ENCODE measurements at regions not wholly inside any gene's neighbourhood (a gene's known extent, or its start where the extent isn't known, plus 50 kb on each side); places are given as distances from the start of the nearest gene placed in this dataset.

DNA sequence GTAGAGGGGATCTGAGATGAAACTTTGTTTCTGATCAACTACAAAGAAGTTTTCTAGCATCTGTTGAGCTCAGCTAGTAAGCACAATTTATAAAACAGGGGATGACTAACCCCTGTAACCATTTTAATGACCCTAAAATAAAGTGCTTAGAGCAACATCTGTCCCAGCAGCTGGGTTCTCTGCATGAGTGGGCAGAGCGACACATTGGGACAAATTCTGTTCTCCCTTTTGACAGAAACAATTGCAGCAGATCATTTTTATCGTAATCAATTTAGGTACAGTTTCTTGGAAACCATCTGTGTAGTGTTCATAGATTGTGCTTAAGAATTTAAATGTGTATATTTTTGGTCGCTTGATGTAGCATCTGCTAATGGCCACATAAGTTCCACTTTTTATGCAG lies 678.0 kb downstream of the RNF144A start:
- DNase-seq (ENCODE audit: low read depth in 3 of 3), result no peak

- no peak for DNase-seq (ENCODE audit: low read depth in 3 of 3)
These were observed 681.2 kb downstream of the RNF144A start for GRCh38 chr2:7598402-7598801.

GRCh38 chr2:7599462-7600258 lies 682.4 kb downstream of the RNF144A start:
- DNase-seq (ENCODE audit: low read depth in 3 of 3), result no peak

DNA sequence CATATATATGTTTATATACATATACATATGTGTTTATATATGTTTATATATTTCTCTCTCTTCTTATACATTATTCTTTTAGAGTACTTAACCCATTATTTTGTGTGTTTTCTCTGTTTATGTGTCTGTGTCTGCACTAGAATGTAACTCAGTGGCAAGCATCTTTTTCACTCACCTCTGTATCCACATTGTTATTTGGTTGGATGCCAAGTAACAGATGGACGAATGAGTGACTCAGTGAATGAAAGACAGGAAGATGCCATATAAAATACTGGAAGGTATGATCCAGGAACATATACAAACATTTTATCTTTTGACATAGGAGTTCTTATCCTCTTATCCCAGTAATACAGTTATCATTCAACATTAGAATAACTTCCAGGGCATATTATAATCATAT lies 684.8 kb downstream of the RNF144A start:
- DNase-seq (ENCODE audit: low read depth in 3 of 3), result no peak

DNA sequence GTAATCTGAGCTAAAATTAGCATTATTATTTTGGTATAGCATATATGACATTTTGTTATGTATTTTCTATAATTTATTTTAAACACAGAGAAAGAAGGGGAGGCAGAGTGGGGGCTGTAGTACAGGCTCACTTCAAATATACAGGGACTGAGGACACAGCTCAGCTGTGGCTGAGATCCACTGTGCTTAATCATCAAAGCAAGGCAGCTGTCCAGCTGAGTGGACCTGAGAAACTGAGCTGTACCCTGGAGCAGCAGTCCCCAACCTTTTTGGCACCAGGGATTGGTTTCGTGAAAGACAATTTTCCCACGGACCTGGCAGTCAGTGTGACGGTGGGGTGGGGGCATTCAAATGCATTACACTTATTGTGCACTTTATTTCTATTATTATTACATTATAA lies 687.2 kb downstream of the RNF144A start:
- DNase-seq (ENCODE audit: low read depth in 3 of 3), result no peak

DNA sequence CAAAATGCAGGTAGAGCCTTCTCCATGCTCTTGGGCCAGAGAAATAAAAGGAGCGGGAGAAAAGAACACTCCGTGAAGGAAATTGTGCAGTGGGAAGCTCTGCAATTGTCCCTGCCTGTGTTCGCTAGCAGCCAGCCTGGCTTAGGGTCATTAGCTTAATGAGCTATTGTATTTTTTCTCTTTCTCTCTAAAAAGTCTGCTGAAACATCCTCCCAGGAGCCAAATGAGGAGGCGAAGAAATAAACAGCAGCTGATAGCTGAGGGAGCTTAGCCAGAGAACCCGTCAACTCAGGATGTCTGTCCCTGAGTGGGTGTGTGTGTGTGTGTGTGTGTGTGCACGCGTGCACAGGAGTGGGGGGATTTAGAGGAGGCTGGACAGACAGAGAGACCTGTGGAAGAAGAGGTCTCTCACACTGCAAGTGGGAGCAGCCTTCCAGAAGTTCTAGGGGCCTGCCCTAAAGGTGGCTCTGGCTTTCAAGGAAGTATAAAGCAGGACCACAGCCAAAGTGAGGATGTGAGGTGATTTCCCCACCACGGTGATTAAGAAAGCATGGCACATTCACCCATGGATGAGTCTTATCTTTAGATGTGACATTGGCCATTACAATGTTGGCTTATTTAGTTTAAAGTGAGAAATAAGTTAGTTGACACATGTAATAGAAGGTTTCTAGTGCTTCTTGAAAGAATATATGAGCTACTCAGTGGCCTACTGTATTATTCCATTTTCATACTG lies 690.4 kb downstream of the RNF144A start:
- DNase-seq (ENCODE audit: low read depth in 3 of 3), result no peak

DNA sequence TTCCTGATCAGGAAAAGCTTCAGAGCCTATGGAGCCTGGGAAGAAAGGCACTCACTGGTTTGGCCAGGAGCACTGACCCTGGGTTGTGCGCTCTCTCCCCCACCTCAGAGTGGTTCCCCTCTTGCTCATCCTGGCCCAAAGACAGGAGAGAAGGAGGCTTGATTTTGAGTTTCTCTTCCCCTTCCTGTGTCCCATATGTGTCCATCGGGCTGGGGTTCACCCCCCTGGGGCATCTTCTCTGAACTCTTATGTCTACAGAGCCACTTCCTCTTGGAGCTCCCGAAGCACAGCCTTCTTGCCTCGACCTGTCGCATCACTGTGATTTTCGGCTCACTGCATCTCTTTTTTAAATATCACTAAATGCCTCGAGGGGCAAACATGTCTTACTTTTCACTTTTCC lies 692.3 kb downstream of the RNF144A start:
- DNase-seq (ENCODE audit: low read depth in 3 of 3), result no peak

- DNase-seq (ENCODE audit: low read depth in 3 of 3), result no peak
These were observed 692.8 kb downstream of the RNF144A start for GRCh38 chr2:7609974-7610373.

DNA sequence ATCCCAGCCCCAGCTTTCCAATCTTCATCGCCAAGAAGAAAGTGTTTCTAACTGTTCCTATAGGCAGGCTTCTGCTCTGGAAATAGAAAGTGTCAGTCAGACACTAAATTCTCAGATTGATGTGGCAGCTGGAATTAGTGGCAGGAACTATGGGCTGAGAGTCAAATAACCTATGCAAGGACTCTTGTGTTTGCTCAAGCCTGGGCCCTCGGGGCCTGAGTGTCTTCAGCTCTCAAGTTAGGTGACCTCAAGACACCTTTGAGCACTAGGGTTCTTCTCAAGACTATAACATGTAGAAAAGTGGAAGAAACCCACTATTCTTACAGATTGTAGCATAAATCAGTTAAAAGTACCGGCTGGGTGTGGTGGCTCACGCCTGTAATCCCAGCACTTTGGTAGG lies 694.5 kb downstream of the RNF144A start:
- DNase-seq (ENCODE audit: low read depth in 3 of 3), result no peak

- DNase-seq (ENCODE audit: low read depth in 3 of 3), result no peak
These were observed 695.8 kb downstream of the RNF144A start for GRCh38 chr2:7612969-7613368.

DNA sequence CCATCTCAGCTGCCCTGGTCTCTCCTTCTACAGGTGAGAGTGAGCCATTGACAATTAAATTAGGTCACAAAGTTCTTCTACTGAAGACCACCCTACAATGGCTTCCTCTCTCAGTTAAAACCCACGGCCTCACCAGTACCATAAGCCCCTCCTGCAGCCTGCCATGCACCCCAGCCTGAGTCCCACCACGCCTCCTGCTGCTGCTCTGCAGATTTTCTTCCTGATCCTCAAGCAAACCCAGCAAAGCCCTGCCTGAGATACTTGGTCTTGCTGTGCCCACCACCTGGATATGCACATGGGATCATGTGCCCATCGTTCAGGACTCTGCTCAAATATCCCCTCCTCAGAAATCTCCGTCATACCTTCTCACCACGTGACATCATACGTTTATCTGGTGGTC lies 696.6 kb downstream of the RNF144A start:
- no peak for DNase-seq (ENCODE audit: low read depth in 3 of 3)

DNA sequence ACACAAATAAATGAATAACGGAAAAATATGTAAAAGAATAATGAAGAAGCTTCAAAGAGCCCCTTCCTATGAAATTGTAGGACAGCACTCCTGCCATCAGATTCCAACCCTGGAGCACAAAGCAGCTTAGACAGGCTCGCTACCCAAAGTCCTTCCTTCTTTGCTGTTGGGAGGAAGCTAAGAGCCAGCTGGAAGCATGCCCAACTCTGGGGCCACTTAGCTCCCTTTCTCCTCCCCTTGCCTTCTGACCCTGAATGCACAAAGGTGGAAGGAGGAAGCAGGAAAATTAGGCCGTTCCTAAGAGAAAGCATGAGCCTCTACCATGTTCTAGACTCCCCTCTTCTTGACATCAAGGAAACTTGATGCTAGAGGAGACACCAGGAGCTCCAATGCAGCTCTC lies 700.8 kb downstream of the RNF144A start:
- DNase-seq (ENCODE audit: low read depth in 3 of 3), result no peak

- no peak for DNase-seq (ENCODE audit: low read depth in 3 of 3)
These were observed 702.2 kb downstream of the RNF144A start for GRCh38 chr2:7619203-7619970.

DNA sequence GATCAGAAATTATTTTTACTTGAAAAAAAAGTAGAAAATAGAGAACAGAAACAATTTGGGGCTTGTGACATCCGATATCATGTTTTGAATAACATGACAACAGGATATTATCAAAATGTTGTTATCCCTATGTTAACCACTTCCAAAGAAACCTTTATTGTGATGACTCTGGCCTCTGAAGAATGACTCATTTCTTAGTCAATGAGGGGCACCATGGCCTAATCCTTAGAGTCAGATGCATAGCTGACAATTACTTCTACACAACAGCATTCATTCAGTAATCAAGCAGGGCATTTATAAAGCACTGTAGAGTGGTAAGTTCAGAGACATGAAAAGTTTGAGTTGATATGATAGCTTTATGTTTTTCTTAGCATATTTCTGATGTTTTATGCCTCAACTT lies 703.0 kb downstream of the RNF144A start:
- DNase-seq (ENCODE audit: low read depth in 3 of 3), result no peak

GRCh38 chr2:7621018-7621814 lies 704.0 kb downstream of the RNF144A start:
- no peak for DNase-seq (ENCODE audit: low read depth in 3 of 3)

DNA sequence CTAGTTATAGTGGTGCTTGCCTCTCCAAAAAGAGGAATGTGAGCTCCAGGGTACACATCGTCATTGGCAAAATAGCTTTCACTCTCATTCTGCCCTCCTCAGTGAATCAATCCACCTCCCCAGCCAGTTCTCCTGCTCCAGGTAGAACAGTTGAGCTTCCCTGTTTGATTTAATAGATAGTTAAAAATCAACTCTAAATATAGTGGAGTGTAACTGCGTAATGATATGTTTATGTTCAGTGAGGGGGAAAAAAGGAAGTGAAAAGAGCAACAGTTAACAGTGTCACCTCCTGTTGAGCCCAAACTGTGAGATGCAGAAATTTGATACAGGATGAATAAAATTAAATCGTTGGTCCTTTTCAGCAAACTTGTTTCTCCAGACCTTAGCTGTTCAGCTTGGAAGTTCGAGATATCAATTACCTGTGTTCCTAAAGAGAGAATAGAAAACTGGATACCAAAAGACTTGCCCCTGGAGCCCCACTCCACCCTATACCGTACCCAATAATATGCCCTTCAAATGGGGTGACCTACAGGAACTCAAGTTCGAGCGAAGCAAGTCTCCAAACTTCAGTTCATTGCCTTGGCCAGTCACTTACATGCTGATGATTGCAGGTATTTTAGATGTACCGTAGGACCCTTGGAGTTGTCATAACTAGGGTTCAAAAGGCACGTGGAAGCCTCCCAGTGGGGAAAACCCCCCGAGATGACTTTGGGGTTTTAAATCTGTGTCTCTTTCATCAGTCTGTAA lies 708.4 kb downstream of the RNF144A start:
- DNase-seq (ENCODE audit: low read depth in 3 of 3), result no peak

DNA sequence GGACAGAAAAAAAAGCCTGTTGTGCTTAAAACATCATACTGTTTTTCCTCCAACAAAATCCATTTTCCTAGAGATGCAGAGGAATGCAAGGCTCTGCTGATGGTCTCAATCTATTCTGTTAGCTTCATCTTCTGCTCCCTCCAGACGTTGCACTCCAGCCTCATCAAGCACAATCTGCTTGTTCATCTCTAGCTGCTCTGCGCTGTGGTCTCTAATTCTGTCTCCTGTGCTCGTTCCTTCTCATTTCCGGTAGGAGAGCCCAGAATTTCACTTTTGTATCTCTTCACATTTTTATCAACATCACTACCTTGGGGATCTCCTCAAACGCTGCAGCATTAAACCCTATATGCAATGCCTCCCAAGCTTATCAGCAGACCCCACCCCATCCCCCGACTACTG lies 708.9 kb downstream of the RNF144A start:
- no peak for DNase-seq (ENCODE audit: low read depth in 3 of 3)

DNA sequence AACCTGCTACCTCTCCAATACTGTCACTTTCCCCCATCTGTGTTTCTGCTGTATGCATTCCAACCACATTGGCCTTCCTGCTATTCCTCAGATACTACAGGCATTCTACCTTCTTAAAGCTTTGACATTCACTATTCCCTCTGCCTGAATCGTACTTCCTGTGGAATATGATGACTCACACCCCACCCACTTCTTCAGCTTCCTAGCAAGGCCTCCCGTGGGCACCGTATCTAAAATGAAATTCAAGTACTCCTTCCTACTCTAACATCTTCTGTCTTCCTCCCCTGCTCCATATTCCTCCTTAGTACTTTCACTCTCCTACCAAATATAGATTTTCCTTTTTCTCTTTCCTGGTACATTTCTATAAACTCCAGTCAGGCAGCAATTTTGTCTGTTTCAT lies 710.4 kb downstream of the RNF144A start:
- no peak for DNase-seq (ENCODE audit: low read depth in 3 of 3)

- no peak for DNase-seq (ENCODE audit: low read depth in 3 of 3)
These were observed 715.2 kb downstream of the RNF144A start for GRCh38 chr2:7632420-7632819.

DNA sequence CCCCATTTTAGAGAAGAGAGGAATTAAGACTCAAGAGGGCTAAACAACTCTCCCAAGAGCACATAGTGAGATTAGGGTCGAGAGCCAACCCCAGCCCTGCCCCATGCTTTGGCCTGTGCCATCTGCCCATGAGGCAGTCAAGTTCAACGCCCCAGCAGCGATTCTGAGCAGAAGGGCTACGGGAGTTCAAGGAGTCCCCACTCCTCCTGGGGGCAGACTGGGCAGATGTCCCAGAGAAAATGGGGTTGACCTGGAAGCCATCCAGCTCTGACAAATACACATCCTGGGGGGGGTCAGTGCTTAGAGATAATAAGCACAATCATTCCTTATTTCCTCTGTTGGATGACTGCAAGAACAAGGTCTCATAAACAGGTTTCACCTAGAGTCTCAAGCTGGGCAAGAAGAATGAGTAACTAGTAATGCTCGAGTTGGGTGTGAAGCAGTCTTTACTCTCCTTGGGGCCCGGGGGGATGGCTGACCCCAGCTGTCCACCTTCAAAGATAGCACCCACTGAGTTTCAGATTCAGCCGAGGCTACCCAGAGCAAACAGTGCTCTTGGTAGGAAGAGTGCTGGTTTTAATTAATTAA lies 716.4 kb downstream of the RNF144A start:
- DNase-seq (ENCODE audit: low read depth in 3 of 3), result no peak

DNA sequence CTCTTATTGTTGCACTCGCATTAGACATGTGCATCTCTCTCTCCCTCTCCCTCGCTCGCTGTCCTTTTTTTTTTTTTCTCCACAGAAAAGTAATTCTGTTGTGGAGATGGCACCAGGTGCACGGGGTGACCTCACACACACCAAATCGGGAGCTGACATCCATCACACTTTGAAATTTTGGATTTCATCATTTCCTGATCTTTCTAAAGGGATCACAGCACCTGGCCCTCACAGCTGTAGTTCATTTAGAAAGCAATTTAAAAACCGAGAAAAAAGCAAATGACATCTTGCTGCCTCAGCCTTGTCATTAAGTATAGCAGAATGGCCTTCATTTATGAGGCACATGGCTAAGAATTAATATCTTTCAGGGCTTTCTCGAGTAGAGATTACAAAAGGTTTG lies 717.2 kb downstream of the RNF144A start:
- DNase-seq (ENCODE audit: low read depth in 3 of 3), result no peak
